GM12878 (cell line): ENCODE measurements at regions not wholly inside any gene's neighbourhood (a gene's known extent, or its start where the extent isn't known, plus 50 kb on each side); places are given as distances from the start of the nearest gene placed in this dataset.
A peak's percentile ranks its signal among the peaks of the same experiment; 100 is the strongest.

Experiments used
- CHD2 ChIP-seq: IDR thresholded peaks from 2 replicates; pipeline ENCODE4 v1.6.1; 2011; ENCODE audit warnings: low read depth, low read length, improper control_type of control experiment, borderline replicate concordance
- DPF2 ChIP-seq: fragments of 450-650 bp; IDR thresholded peaks from 2 replicates; pipeline ENCODE4 v1.6.1; 2017; ENCODE audit warnings: mild to moderate bottlenecking
- FOXM1 ChIP-seq: IDR thresholded peaks from 2 replicates; pipeline ENCODE4 v1.6.1; 2012; ENCODE audit warnings: low read depth, mild to moderate bottlenecking, inconsistent platforms, low read length, moderate library complexity
- MTA3 ChIP-seq: IDR thresholded peaks from 2 replicates; pipeline ENCODE4 v1.6.1; 2012; ENCODE audit warnings: low read length, inconsistent platforms, borderline replicate concordance
- NFYA ChIP-seq: IDR thresholded peaks from 2 replicates; pipeline ENCODE4 v1.6.1; 2011; ENCODE audit warnings: low read depth, mild to moderate bottlenecking, low read length, improper control_type of control experiment, borderline replicate concordance
- PRDM15 ChIP-seq: fragments of 450-650 bp; formaldehyde crosslinking; IDR thresholded peaks from 2 replicates; pipeline ENCODE4 v1.4.0; 2020; ENCODE audit warnings: mild to moderate bottlenecking, moderate library complexity
- RUNX3 ChIP-seq: IDR thresholded peaks from 2 replicates; pipeline ENCODE4 v1.6.1; 2012; ENCODE audit warnings: low read length, inconsistent platforms
- SIX5 ChIP-seq: IDR thresholded peaks from 2 replicates; pipeline ENCODE4 v1.6.1; 2011; ENCODE audit warnings: mild to moderate bottlenecking, low read depth, low read length, moderate library complexity; ENCODE audit not compliant: severe bottlenecking
- TCF12 ChIP-seq: IDR thresholded peaks from 2 replicates; pipeline ENCODE4 v1.6.1; 2011; ENCODE audit warnings: low read depth, mild to moderate bottlenecking, low read length
- ZBTB40 ChIP-seq: fragments of 450-650 bp; IDR thresholded peaks from 2 replicates; pipeline ENCODE4 v1.6.1; 2016; ENCODE audit warnings: mild to moderate bottlenecking, moderate library complexity, borderline replicate concordance
- ZNF384 ChIP-seq: IDR thresholded peaks from 2 replicates; pipeline ENCODE4 v1.6.1; 2012; ENCODE audit warnings: low read depth, mild to moderate bottlenecking, low read length, improper control_type of control experiment, borderline replicate concordance
- ZNF622 ChIP-seq: fragments of 450-650 bp; IDR thresholded peaks from 2 replicates; pipeline ENCODE4 v1.6.1; 2017; ENCODE audit warnings: mild to moderate bottlenecking, inconsistent platforms
- ZZZ3 ChIP-seq: IDR thresholded peaks from 2 replicates; pipeline ENCODE4 v1.6.1; 2011; ENCODE audit warnings: low read depth; ENCODE audit not compliant: control insufficient read depth, insufficient read length
- TF ChIP-seq, protein P1 (sequence below): IDR thresholded peaks from 2 replicates; pipeline ENCODE4 v1.6.1; 2012; ENCODE audit warnings: mild to moderate bottlenecking, low read depth, low read length
- TF ChIP-seq, protein P2 (sequence below): fragments of 450-650 bp; IDR thresholded peaks from 2 replicates; pipeline ENCODE4 v1.6.1; 2018; ENCODE audit warnings: borderline replicate concordance, mild to moderate bottlenecking; ENCODE audit not compliant: partially characterized antibody
- TF ChIP-seq, protein P3 (sequence below): IDR thresholded peaks from 2 replicates; pipeline ENCODE4 v1.6.1; 2011; ENCODE audit warnings: borderline replicate concordance, low read depth, mild to moderate bottlenecking, moderate library complexity, mixed read lengths, low read length; ENCODE audit not compliant: insufficient read depth; ENCODE audit errors: extremely low read length

GRCh38 chr12:19675361-19675760 is 236.1 kb downstream of the AEBP2 start (continued):
- TF ChIP-seq PRDM15 (CRISPR knock-in tag) (no peak), MTA3 (no peak), ZBTB40 (no peak), ZNF384 (no peak), FOXM1 (no peak), NFYA (no peak), ZNF622 (no peak), RUNX3 (peak; percentile 56), TCF12 (no peak), ZZZ3 (no peak), CHD2 (no peak), DPF2 (peak; percentile 83), SIX5 (no peak)
- TF ChIP-seq, protein P1, sequence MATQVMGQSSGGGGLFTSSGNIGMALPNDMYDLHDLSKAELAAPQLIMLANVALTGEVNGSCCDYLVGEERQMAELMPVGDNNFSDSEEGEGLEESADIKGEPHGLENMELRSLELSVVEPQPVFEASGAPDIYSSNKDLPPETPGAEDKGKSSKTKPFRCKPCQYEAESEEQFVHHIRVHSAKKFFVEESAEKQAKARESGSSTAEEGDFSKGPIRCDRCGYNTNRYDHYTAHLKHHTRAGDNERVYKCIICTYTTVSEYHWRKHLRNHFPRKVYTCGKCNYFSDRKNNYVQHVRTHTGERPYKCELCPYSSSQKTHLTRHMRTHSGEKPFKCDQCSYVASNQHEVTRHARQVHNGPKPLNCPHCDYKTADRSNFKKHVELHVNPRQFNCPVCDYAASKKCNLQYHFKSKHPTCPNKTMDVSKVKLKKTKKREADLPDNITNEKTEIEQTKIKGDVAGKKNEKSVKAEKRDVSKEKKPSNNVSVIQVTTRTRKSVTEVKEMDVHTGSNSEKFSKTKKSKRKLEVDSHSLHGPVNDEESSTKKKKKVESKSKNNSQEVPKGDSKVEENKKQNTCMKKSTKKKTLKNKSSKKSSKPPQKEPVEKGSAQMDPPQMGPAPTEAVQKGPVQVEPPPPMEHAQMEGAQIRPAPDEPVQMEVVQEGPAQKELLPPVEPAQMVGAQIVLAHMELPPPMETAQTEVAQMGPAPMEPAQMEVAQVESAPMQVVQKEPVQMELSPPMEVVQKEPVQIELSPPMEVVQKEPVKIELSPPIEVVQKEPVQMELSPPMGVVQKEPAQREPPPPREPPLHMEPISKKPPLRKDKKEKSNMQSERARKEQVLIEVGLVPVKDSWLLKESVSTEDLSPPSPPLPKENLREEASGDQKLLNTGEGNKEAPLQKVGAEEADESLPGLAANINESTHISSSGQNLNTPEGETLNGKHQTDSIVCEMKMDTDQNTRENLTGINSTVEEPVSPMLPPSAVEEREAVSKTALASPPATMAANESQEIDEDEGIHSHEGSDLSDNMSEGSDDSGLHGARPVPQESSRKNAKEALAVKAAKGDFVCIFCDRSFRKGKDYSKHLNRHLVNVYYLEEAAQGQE = no peak
- TF ChIP-seq, protein P2, sequence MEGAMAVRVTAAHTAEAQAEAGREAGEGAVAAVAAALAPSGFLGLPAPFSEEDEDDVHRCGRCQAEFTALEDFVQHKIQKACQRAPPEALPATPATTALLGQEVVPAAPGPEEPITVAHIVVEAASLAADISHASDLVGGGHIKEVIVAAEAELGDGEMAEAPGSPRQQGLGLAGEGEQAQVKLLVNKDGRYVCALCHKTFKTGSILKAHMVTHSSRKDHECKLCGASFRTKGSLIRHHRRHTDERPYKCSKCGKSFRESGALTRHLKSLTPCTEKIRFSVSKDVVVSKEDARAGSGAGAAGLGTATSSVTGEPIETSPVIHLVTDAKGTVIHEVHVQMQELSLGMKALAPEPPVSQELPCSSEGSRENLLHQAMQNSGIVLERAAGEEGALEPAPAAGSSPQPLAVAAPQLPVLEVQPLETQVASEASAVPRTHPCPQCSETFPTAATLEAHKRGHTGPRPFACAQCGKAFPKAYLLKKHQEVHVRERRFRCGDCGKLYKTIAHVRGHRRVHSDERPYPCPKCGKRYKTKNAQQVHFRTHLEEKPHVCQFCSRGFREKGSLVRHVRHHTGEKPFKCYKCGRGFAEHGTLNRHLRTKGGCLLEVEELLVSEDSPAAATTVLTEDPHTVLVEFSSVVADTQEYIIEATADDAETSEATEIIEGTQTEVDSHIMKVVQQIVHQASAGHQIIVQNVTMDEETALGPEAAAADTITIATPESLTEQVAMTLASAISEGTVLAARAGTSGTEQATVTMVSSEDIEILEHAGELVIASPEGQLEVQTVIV = no peak
- TF ChIP-seq, protein P3, sequence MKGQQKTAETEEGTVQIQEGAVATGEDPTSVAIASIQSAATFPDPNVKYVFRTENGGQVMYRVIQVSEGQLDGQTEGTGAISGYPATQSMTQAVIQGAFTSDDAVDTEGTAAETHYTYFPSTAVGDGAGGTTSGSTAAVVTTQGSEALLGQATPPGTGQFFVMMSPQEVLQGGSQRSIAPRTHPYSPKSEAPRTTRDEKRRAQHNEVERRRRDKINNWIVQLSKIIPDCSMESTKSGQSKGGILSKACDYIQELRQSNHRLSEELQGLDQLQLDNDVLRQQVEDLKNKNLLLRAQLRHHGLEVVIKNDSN = no peak
